Upper lobe of right lung (tissue), 1 donor: ENCODE measurements at regions not wholly inside any gene's neighbourhood (a gene's known extent, or its start where the extent isn't known, plus 50 kb on each side); places are given as distances from the start of the nearest gene placed in this dataset.

Experiments
- ATAC-seq: fragments of 200-7000 bp; cut with Tn5 transposase; one replicate; pipeline ENCODE4 v1.9.1; 2020; ENCODE audit warnings: mild to moderate bottlenecking, moderate library complexity
- DNase-seq: peaks from one replicate; pipeline ENCODE4 v3.0.0-alpha.2; 2020
- H3K27ac ChIP-seq: fragments of 200-600 bp; one replicate; pipeline ENCODE4 v1.8.0; 2022
- H3K27me3 ChIP-seq: fragments of 200-600 bp; one replicate; pipeline ENCODE4 v1.8.0; 2022; ENCODE audit warnings: mild to moderate bottlenecking
- H3K36me3 ChIP-seq: fragments of 200-600 bp; one replicate; pipeline ENCODE4 v1.8.0; 2022
- H3K4me1 ChIP-seq: fragments of 200-600 bp; one replicate; pipeline ENCODE4 v1.8.0; 2022
- H3K4me3 ChIP-seq: fragments of 200-600 bp; one replicate; pipeline ENCODE4 v1.8.0; 2022; ENCODE audit warnings: mild to moderate bottlenecking
- H3K9me3 ChIP-seq: fragments of 200-600 bp; one replicate; pipeline ENCODE4 v1.8.0; 2022
- CTCF ChIP-seq: fragments of 200-600 bp; IDR thresholded peaks from one replicate; pipeline ENCODE4 v1.8.0; 2022; ENCODE audit warnings: antibody characterized with exemption
- intact Hi-C: fragments of 100-400 bp; cut with DNase I; formaldehyde crosslinking; loops from one replicate; pipeline ENCODE4 v1.11.0; 2022
- donor health status: DM: no; HTN: yes; CAD: no; lungs with severe emphysema.

GRCh38 chr3:130256821-130257340, 88.6 kb upstream of the COL6A5 start:
- no peak for TF ChIP-seq CTCF
- DNase-seq = no peak
- intact Hi-C loops = no loop called here
- Histone ChIP-seq H3K36me3 (no peaks in the 10 kb centered on the region), H3K4me1 (no peaks in the 10 kb centered on the region), H3K27me3 (no peaks in the 10 kb centered on the region), H3K9me3 (no peaks in the 10 kb centered on the region), H3K27ac (no peak overlapping the region), H3K4me3 (no peak overlapping the region)
- no peak for ATAC-seq

GRCh38 chr3:130258532-130258952, 86.9 kb upstream of the COL6A5 start:
- DNase-seq (no peak), ATAC-seq (peak; percentile 38)
- intact Hi-C loops = no loop called here
- Histone ChIP-seq H3K27ac (peak overlapping the region; percentile 4), H3K9me3 (no peaks in the 10 kb centered on the region), H3K36me3 (no peaks in the 10 kb centered on the region), H3K4me3 (no peak overlapping the region), H3K27me3 (no peaks in the 10 kb centered on the region), H3K4me1 (no peaks in the 10 kb centered on the region)
- no peak for TF ChIP-seq CTCF

GRCh38 chr3:130259166-130259874, 86.2 kb upstream of the COL6A5 start:
- no peaks in the 10 kb centered on the region for H3K27me3 ChIP-seq
- DNase-seq = no peak
- peak overlapping the region; percentile 4 for H3K27ac ChIP-seq

GRCh38 chr3:130260918-130261317, 84.6 kb upstream of the COL6A5 start:
- DNase-seq = no peak
- no peaks in the 10 kb centered on the region for H3K36me3 ChIP-seq
- H3K27me3 ChIP-seq = no peaks in the 10 kb centered on the region
- ATAC-seq = peak; percentile 37
- no peak overlapping the region for H3K4me3 ChIP-seq
- no peak overlapping the region for H3K27ac ChIP-seq
- TF ChIP-seq CTCF = no peak
- intact Hi-C loops = no loop called here
- H3K9me3 ChIP-seq = no peaks in the 10 kb centered on the region
- H3K4me1 ChIP-seq = no peaks in the 10 kb centered on the region

More at GRCh38 chr3:130259166-130259874, 86.2 kb upstream of the COL6A5 start:
- no peaks in the 10 kb centered on the region for H3K36me3 ChIP-seq
- intact Hi-C loops = no loop called here
- no peak for ATAC-seq
- TF ChIP-seq CTCF = no peak
- H3K4me3 ChIP-seq = no peak overlapping the region
- no peaks in the 10 kb centered on the region for H3K9me3 ChIP-seq
- no peaks in the 10 kb centered on the region for H3K4me1 ChIP-seq

GRCh38 chr3:130263708-130264107, 81.8 kb upstream of the COL6A5 start:
- Histone ChIP-seq H3K36me3 (no peaks in the 10 kb centered on the region), H3K27me3 (no peaks in the 10 kb centered on the region), H3K27ac (no peak overlapping the region), H3K9me3 (no peaks in the 10 kb centered on the region), H3K4me1 (no peaks in the 10 kb centered on the region), H3K4me3 (no peak overlapping the region)
- DNase-seq (no peak), ATAC-seq (peak; percentile 17)
- no peak for TF ChIP-seq CTCF
- intact Hi-C loops = no loop called here
